SK-N-SH (cell line): ENCODE measurements at regions not wholly inside any gene's neighbourhood (a gene's known extent, or its start where the extent isn't known, plus 50 kb on each side); places are given as distances from the start of the nearest gene placed in this dataset.

Experiments
- CTCF ChIA-PET: fragments of 300-600, 350-600 bp; formaldehyde crosslinking; extraction: SDS; loops from one replicate; lab custom pipeline; 2021; lab: Yijun Ruan, JAX
- POLR2A ChIA-PET: fragments of 350-600 bp; sonication (Branson Sonifier 250); formaldehyde crosslinking; extraction: SDS; loops from one replicate; lab custom pipeline; 2020; ENCODE audit warnings: antibody characterized with exemption, inconsistent platforms; lab: Yijun Ruan, JAX
- DNase-seq: peaks from one replicate; pipeline ENCODE4 v3.0.0; 2012
- H2AFZ ChIP-seq: fragments of 200-600 bp; sonication (generic); 2 replicates; pipeline ENCODE4 v1.8.1; 2016; ENCODE audit warnings: antibody characterized with exemption, mild to moderate bottlenecking, low read depth
- H3F3A ChIP-seq: fragments of 200-600 bp; sonication (generic); replicated peaks from 2 replicates; pipeline ENCODE3; 2016; ENCODE audit warnings: antibody characterized with exemption, mild to moderate bottlenecking; ENCODE audit not compliant: insufficient read depth
- H3K27ac ChIP-seq, 2 experiments: fragments of 200-500 bp in 1 of 2; fragments of 200-600 bp in 1 of 2; sonication (Bioruptor generic) in 1 of 2; sonication (generic), shearing (Covaris generic) in 1 of 2; 2 replicates each; pipeline versions ENCODE4 v1.5.1 to v1.6.1; 2014 to 2016; ENCODE audit warnings: low read depth in 2 of 2, inconsistent platforms in 1 of 2, low read length in 1 of 2, mild to moderate bottlenecking in 1 of 2, mixed read lengths in 1 of 2
- H3K27me3 ChIP-seq: fragments of 200-600 bp; sonication (generic), shearing (Covaris generic); 2 replicates; pipeline ENCODE4 v1.6.1; 2016; ENCODE audit warnings: mixed run types; ENCODE audit not compliant: insufficient read depth
- H3K36me3 ChIP-seq, 2 experiments: fragments of 200-500 bp in 1 of 2; fragments of 200-600 bp in 1 of 2; sonication (Bioruptor generic) in 1 of 2; sonication (generic) in 1 of 2; replicated peaks in 1 of 2; 2 replicates each; pipeline versions ENCODE3 to v1.5.1; 2014 to 2016; ENCODE audit warnings: low read length in 1 of 2, mild to moderate bottlenecking in 1 of 2; ENCODE audit not compliant: insufficient read depth in 2 of 2, control insufficient read depth in 1 of 2
- H3K4me1 ChIP-seq, 2 experiments: fragments of 200-500 bp in 1 of 2; fragments of 200-600 bp in 1 of 2; sonication (Bioruptor generic) in 1 of 2; sonication (generic), shearing (Covaris generic) in 1 of 2; 2 replicates each; pipeline versions ENCODE4 v1.5.1 to v1.6.1; 2014 to 2016; ENCODE audit warnings: low read depth in 1 of 2, low read length in 1 of 2, mixed run types in 1 of 2; ENCODE audit not compliant: insufficient read depth in 2 of 2, control insufficient read depth in 1 of 2
- H3K4me2 ChIP-seq: fragments of 200-600 bp; sonication (generic), shearing (Covaris generic); 2 replicates; pipeline ENCODE4 v1.6.1; 2017; ENCODE audit warnings: mixed run types
- H3K4me3 ChIP-seq, 2 experiments: fragments of 200-500 bp in 1 of 2; fragments of 200-600 bp in 1 of 2; sonication (Bioruptor generic) in 1 of 2; sonication (generic), shearing (Covaris generic) in 1 of 2; 2 replicates each; pipeline versions ENCODE4 v1.5.1 to v1.8.1; 2014 to 2016; ENCODE audit warnings: low read depth in 2 of 2, inconsistent platforms in 1 of 2, low read length in 1 of 2, mild to moderate bottlenecking in 1 of 2, mixed read lengths in 1 of 2, moderate library complexity in 1 of 2
- H3K79me2 ChIP-seq: fragments of 200-600 bp; sonication (generic); 2 replicates; pipeline ENCODE4 v1.8.1; 2017; ENCODE audit warnings: mild to moderate bottlenecking; ENCODE audit not compliant: insufficient read depth
- H3K9ac ChIP-seq: fragments of 200-600 bp; sonication (generic); 2 replicates; pipeline ENCODE4 v1.6.1; 2017; ENCODE audit warnings: mixed run types
- H3K9me2 ChIP-seq: fragments of 200-600 bp; sonication (generic); 2 replicates; pipeline ENCODE4 v1.6.1; 2017; ENCODE audit warnings: mixed run types
- H3K9me3 ChIP-seq: fragments of 200-600 bp; sonication (generic); 2 replicates; pipeline ENCODE4 v1.6.1; 2017; ENCODE audit warnings: mixed run types, mild to moderate bottlenecking, moderate library complexity
- H4K20me1 ChIP-seq: fragments of 200-600 bp; sonication (generic); 2 replicates; pipeline ENCODE4 v1.6.1; 2017; ENCODE audit warnings: mild to moderate bottlenecking, mixed run types; ENCODE audit not compliant: insufficient read depth
- CHD2 ChIP-seq: fragments of 150-350 bp; IDR thresholded peaks from 2 replicates; pipeline ENCODE4 v1.6.1; 2018; ENCODE audit warnings: low read length; ENCODE audit not compliant: partially characterized antibody
- CTCF ChIP-seq: fragments of 200-600 bp; sonication (generic); IDR thresholded peaks from 2 replicates; pipeline ENCODE4 v1.6.1; 2017; ENCODE audit warnings: antibody characterized with exemption, mild to moderate bottlenecking, moderate library complexity
- ELF1 ChIP-seq: IDR thresholded peaks from 2 replicates; pipeline ENCODE4 v1.4.0; 2012
- EZH2phosphoT487 ChIP-seq: fragments of 200-600 bp; sonication (generic); IDR thresholded peaks from 2 replicates; pipeline ENCODE4 v1.6.1; 2017; ENCODE audit warnings: low read depth, mixed run types, mild to moderate bottlenecking, antibody characterized with exemption, moderate library complexity, borderline replicate concordance
- FOSL2 ChIP-seq: IDR thresholded peaks from 2 replicates; pipeline ENCODE4 v1.4.0; 2012; ENCODE audit warnings: low read depth, mild to moderate bottlenecking, moderate library complexity, borderline replicate concordance
- FOXJ3 ChIP-seq: sonication (generic); formaldehyde crosslinking; IDR thresholded peaks from 2 replicates; pipeline ENCODE4 v1.5.1; 2020; ENCODE audit warnings: mild to moderate bottlenecking, missing genetic modification reagents
- GABPA ChIP-seq: IDR thresholded peaks from 2 replicates; pipeline ENCODE4 v1.4.0; 2012; ENCODE audit warnings: low read depth, mild to moderate bottlenecking
- MAX ChIP-seq: IDR thresholded peaks from 2 replicates; pipeline ENCODE4 v1.4.0; 2012; ENCODE audit warnings: low read depth
- MEF2A ChIP-seq: IDR thresholded peaks from 2 replicates; pipeline ENCODE4 v1.4.0; 2012; ENCODE audit warnings: low read depth, borderline replicate concordance
- NRF1 ChIP-seq: IDR thresholded peaks from 2 replicates; pipeline ENCODE4 v1.6.1; 2012; ENCODE audit warnings: low read depth, mild to moderate bottlenecking, low read length
- POLR2AphosphoS5 ChIP-seq: IDR thresholded peaks from 2 replicates; pipeline ENCODE4 v1.6.1; 2012; ENCODE audit warnings: low read depth, low read length
- RAD21 ChIP-seq: IDR thresholded peaks from 2 replicates; pipeline ENCODE4 v1.6.1; 2012; ENCODE audit warnings: mild to moderate bottlenecking, low read length
- REST ChIP-seq: IDR thresholded peaks from 2 replicates; pipeline ENCODE4 v1.6.1; 2012; ENCODE audit warnings: mild to moderate bottlenecking, low read depth, low read length, moderate library complexity
- RXRA ChIP-seq: IDR thresholded peaks from 2 replicates; pipeline ENCODE4 v1.4.0; 2012; ENCODE audit warnings: low read depth, mild to moderate bottlenecking, borderline replicate concordance
- SIN3A ChIP-seq: IDR thresholded peaks from 2 replicates; pipeline ENCODE4 v1.6.1; 2012; ENCODE audit warnings: low read depth, mild to moderate bottlenecking, low read length, moderate library complexity, borderline replicate concordance
- TAF1 ChIP-seq: IDR thresholded peaks from 2 replicates; pipeline ENCODE4 v1.6.1; 2012; ENCODE audit warnings: low read depth, mild to moderate bottlenecking, low read length, moderate library complexity, borderline replicate concordance
- TEAD4 ChIP-seq: IDR thresholded peaks from 2 replicates; pipeline ENCODE4 v1.4.0; 2012; ENCODE audit warnings: mild to moderate bottlenecking, borderline replicate concordance; ENCODE audit not compliant: insufficient read depth
- USF1 ChIP-seq: IDR thresholded peaks from 2 replicates; pipeline ENCODE4 v1.4.0; 2012; ENCODE audit warnings: low read depth, borderline replicate concordance
- YY1 ChIP-seq: IDR thresholded peaks from 2 replicates; pipeline ENCODE4 v1.4.0; 2012; ENCODE audit warnings: low read depth, mild to moderate bottlenecking
- ZBTB33 ChIP-seq: IDR thresholded peaks from 2 replicates; pipeline ENCODE4 v1.4.0; 2012; ENCODE audit warnings: low read depth, borderline replicate concordance
- WGBS: methylation state at CpG from one replicate; pipeline ENCODE4 v1.1.6; 2017; ENCODE audit warnings: low lambda C conversion rate; 5-methylcytosine and 5-hydroxymethylcytosine counted together

GRCh38 chr3:18861137-18861536 lies 287.2 kb upstream of the KCNH8 start:
- H3F3A ChIP-seq: no peaks in the 10 kb centered on the region
- H3K27me3 ChIP-seq: no peaks in the 10 kb centered on the region
- no peak overlapping the region for H3K4me2 ChIP-seq
- H3K4me1 ChIP-seq: no peaks in the 10 kb centered on the region
- no peaks in the 10 kb centered on the region for H3K9me3 ChIP-seq
- no peaks in the 10 kb centered on the region for H4K20me1 ChIP-seq
- no peak overlapping the region for H3K4me3 ChIP-seq
- TF ChIP-seq TAF1: no peak
- no peak for TF ChIP-seq MEF2A
- TF ChIP-seq POLR2AphosphoS5: no peak
- TF ChIP-seq RXRA: no peak
- no peak for TF ChIP-seq YY1
- TF ChIP-seq TEAD4: no peak
- no peak for TF ChIP-seq RAD21
- TF ChIP-seq GABPA: no peak
- TF ChIP-seq CTCF: no peak
- no peak for TF ChIP-seq CHD2
- TF ChIP-seq FOXJ3: no peak
- no peak for TF ChIP-seq EZH2phosphoT487
- no peak for TF ChIP-seq NRF1
- no peak for TF ChIP-seq ELF1
- TF ChIP-seq REST: no peak
- TF ChIP-seq MAX: no peak
- TF ChIP-seq SIN3A: no peak
- no peak for TF ChIP-seq FOSL2
- TF ChIP-seq USF1: no peak
- TF ChIP-seq ZBTB33: no peak
- no peaks in the 10 kb centered on the region for H3K9me2 ChIP-seq
- H2AFZ ChIP-seq: no peak overlapping the region
- CTCF ChIA-PET: no interaction called here
- WGBS: 72% methylated on average over 3 of the region's 3 CpGs
- H3K79me2 ChIP-seq: no peaks in the 10 kb centered on the region
- no peak overlapping the region for H3K27ac ChIP-seq
- POLR2A ChIA-PET: no interaction called here
- no peaks in the 10 kb centered on the region for H3K36me3 ChIP-seq
- H3K9ac ChIP-seq: no peak overlapping the region
- DNase-seq: no peak
